K562 (cell line): ENCODE measurements at regions not wholly inside any gene's neighbourhood (a gene's known extent, or its start where the extent isn't known, plus 50 kb on each side); places are given as distances from the start of the nearest gene placed in this dataset.
"Not testable (repeated sequence)": the region's sequence is repeated elsewhere in the genome, so short reads cannot be mapped to it uniquely, and the experiment has no call there.

Experiments
- ATAC-seq: fragments of 200-7000 bp; cut with Tn5 transposase; 3 replicates; pipeline ENCODE4 v1.9.1; 2020; ENCODE audit warnings: moderate library complexity
- BruUV-seq: library from RNA; stranded (reverse); fragments of 400-500 nt; replicated peaks from 2 replicates; lab custom pipeline; 2021; lab: Mats Ljungman, UMichigan
- CTCF ChIA-PET: fragments of 300-600 bp; formaldehyde crosslinking; extraction: SDS; loops from one replicate; lab custom pipeline; 2021; ENCODE audit warnings: low intra/inter-chr PET ratio; lab: Yijun Ruan, JAX
- POLR2A ChIA-PET: fragments of 300-600, 350-650 bp; sonication (Branson Sonifier 250); formaldehyde crosslinking; extraction: SDS; loops from one replicate; lab custom pipeline; 2021; ENCODE audit warnings: antibody characterized with exemption, inconsistent platforms; lab: Yijun Ruan, JAX
- DNase-seq, 4 experiments: peaks; one replicate each; pipeline versions ENCODE4 v3.0.0 to v3.0.0-alpha.2; 2011 to 2018; ENCODE audit warnings: low spot score in 3 of 4, mixed read lengths in 3 of 4; ENCODE audit errors: extremely low read depth in 1 of 4
- FAIRE-seq: peaks from 2 replicates; lab custom pipeline; 2011; peaks lifted over from hg19 to GRCh38; lab: Jason Lieb, UNC
- H2AFZ ChIP-seq: 2 replicates; pipeline ENCODE4 v1.6.0; 2011; ENCODE audit warnings: low read depth, low read length, control low read depth, inconsistent platforms
- H3K27ac ChIP-seq: fragments of 200-600 bp; 3 replicates; pipeline ENCODE4 v1.8.0; 2011; ENCODE audit warnings: low read depth, mild to moderate bottlenecking, control low read depth, inconsistent platforms, low read length, moderate library complexity, mixed read lengths; ENCODE audit errors: extremely low read depth
- H3K27me3 ChIP-seq, 2 experiments: fragments of 300-600 bp in 1 of 2; 2 replicates in 1 of 2; 3 replicates in 1 of 2; pipeline versions ENCODE4 v1.6.0 to v1.8.0; 2011; ENCODE audit warnings: inconsistent platforms in 2 of 2, low read length in 2 of 2, mild to moderate bottlenecking in 1 of 2, mixed read lengths in 1 of 2, moderate library complexity in 1 of 2; ENCODE audit not compliant: control insufficient read depth in 2 of 2, insufficient read depth in 2 of 2
- H3K36me3 ChIP-seq: fragments of 300-600 bp; 3 replicates; pipeline ENCODE4 v1.8.0; 2011; ENCODE audit warnings: mild to moderate bottlenecking, low read length, inconsistent platforms; ENCODE audit not compliant: control insufficient read depth, insufficient read depth
- H3K4me1 ChIP-seq, 2 experiments: fragments of 200-600 bp in 1 of 2; replicated peaks in 1 of 2; 2 replicates in 1 of 2; 3 replicates in 1 of 2; pipeline versions ENCODE4 v1.5.1 to v1.8.0; 2011; ENCODE audit warnings: inconsistent platforms in 2 of 2, low read length in 2 of 2, mild to moderate bottlenecking in 1 of 2, mixed read lengths in 1 of 2, moderate library complexity in 1 of 2; ENCODE audit not compliant: control insufficient read depth in 2 of 2, insufficient read depth in 2 of 2
- H3K4me2 ChIP-seq: 2 replicates; pipeline ENCODE4 v1.6.1; 2011; ENCODE audit warnings: low read length, control low read depth, inconsistent platforms, mixed read lengths; ENCODE audit not compliant: insufficient read depth
- H3K4me3 ChIP-seq: fragments of 200-600 bp; sonication (generic), shearing (Covaris generic); 2 replicates; pipeline ENCODE4 v1.5.1; 2016; ENCODE audit warnings: control low read depth, inconsistent platforms
- H3K79me2 ChIP-seq: fragments of 200-600 bp; 3 replicates; pipeline ENCODE4 v1.8.0; 2011; ENCODE audit warnings: low read length, inconsistent platforms; ENCODE audit not compliant: control insufficient read depth, insufficient read depth
- H3K9ac ChIP-seq, 2 experiments: 2 replicates each; pipeline versions ENCODE4 v1.6.0 to v1.6.1; 2011; ENCODE audit warnings: low read depth in 2 of 2, low read length in 2 of 2, control low read depth in 1 of 2, inconsistent platforms in 1 of 2, mild to moderate bottlenecking in 1 of 2, mixed read lengths in 1 of 2; ENCODE audit not compliant: insufficient read depth in 1 of 2
- H3K9me1 ChIP-seq: one replicate; pipeline ENCODE4 v1.6.0; 2011; ENCODE audit warnings: inconsistent platforms, mild to moderate bottlenecking, low read length, moderate library complexity; ENCODE audit not compliant: control insufficient read depth, insufficient read depth
- H3K9me3 ChIP-seq: replicated peaks from 2 replicates; pipeline ENCODE4 v1.5.1; 2011; ENCODE audit warnings: low read depth, low read length, inconsistent platforms; ENCODE audit not compliant: control insufficient read depth, insufficient read depth
- H4K20me1 ChIP-seq: replicated peaks from 2 replicates; pipeline ENCODE4 v1.6.1; 2011; ENCODE audit warnings: low read length, inconsistent platforms, mixed read lengths; ENCODE audit not compliant: control insufficient read depth, insufficient read depth
- EZH2 ChIP-seq: IDR thresholded peaks from 2 replicates; pipeline ENCODE4 v1.6.1; 2012; ENCODE audit warnings: low read depth, mild to moderate bottlenecking, inconsistent platforms, low read length, borderline replicate concordance
- HIVEP1 ChIP-seq: fragments of 250-450 bp; sonication (Bioruptor Pico); IDR thresholded peaks from 2 replicates; pipeline ENCODE4 v1.4.0; 2020; ENCODE audit warnings: mild to moderate bottlenecking
- KDM1A ChIP-seq, 2 experiments: fragments of 450-650 bp; IDR thresholded peaks; 2 replicates each; pipeline ENCODE4 v1.6.1; 2016; ENCODE audit warnings: mild to moderate bottlenecking in 2 of 2
- TFAM ChIP-seq: fragments of 250-450 bp; sonication (Bioruptor Pico); conservative IDR thresholded peaks from 2 replicates; pipeline ENCODE4 v1.5.0; 2021; ENCODE audit warnings: mild to moderate bottlenecking, moderate library complexity
- WGBS: fragments of 100-300 bp; shearing (Covaris generic); methylation state at CpG from one replicate; pipeline ENCODE4 v1.1.6; 2016; ENCODE audit warnings: low coverage, mixed read lengths; ENCODE audit not compliant: insufficient coverage; ENCODE audit errors: missing lambda C conversion rate; 5-methylcytosine and 5-hydroxymethylcytosine counted together
- in situ Hi-C: fragments of 300-500 bp; cut with MboI; formaldehyde crosslinking; loops from 4 replicates; pipeline ENCODE4 v1.15.0; 2018; ENCODE audit warnings: inconsistent platforms, mixed read lengths
- intact Hi-C: fragments of 100-400 bp; cut with micrococcal nuclease; formaldehyde crosslinking; loops from 2 replicates; pipeline ENCODE4 v1.14.2; 2022
- TF ChIP-seq, protein P1 (sequence below), 2 experiments: fragments of 450-650 bp in 1 of 2; sonication (generic) in 1 of 2; formaldehyde crosslinking in 1 of 2; IDR thresholded peaks in 1 of 2; conservative IDR thresholded peaks in 1 of 2; 2 replicates each; pipeline versions ENCODE4 v1.6.1 to v1.8.1; 2016 to 2023; ENCODE audit warnings: mild to moderate bottlenecking in 2 of 2, moderate library complexity in 2 of 2, inconsistent platforms in 1 of 2, missing genetic modification reagents in 1 of 2
- TF ChIP-seq, protein P2 (sequence below): IDR thresholded peaks from 2 replicates; pipeline ENCODE4 v1.6.1; 2011; ENCODE audit warnings: borderline replicate concordance, low read depth, mild to moderate bottlenecking, moderate library complexity, low read length; ENCODE audit not compliant: insufficient read depth, poor library complexity, severe bottlenecking

DNA sequence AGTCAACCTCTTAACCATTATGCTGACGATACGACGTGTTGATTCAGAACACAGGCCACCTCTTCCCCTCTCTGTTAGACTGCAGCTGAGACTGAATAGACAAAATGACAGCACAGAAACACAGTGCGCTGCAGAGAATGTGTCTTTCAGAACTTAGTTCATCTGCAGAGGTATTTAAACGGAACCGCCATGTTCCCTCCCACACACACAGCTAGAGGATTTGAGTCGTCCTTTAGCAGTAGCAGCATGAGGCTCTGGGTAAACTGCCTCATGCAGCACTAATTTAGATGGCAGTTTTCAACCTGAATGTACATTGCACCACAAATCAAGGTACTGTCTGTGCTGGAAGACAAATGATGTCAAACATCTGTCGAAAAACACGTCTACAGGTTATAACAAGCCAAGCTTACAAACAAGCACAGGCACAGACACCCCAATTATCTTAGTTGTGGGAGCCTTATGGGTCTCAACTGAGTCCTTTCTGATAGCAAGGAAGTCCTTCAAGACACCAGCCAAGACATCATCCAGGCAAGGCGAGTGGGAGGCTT, 76.6 kb upstream of the LRRC4C start (continued):
- TF ChIP-seq EZH2 (no peak), TFAM (CRISPR knock-in tag) (no peak), HIVEP1 (CRISPR knock-in tag) (no peak), KDM1A (IDR thresholded peaks at IDR 0.05) (no peak)
- TF ChIP-seq, protein P1, sequence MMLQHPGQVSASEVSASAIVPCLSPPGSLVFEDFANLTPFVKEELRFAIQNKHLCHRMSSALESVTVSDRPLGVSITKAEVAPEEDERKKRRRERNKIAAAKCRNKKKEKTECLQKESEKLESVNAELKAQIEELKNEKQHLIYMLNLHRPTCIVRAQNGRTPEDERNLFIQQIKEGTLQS (IDR thresholded peaks at IDR 0.05) = no peak
- TF ChIP-seq, protein P1 (CRISPR knock-in tag; conservative IDR thresholded peaks at IDR 0.05) = no peak
- TF ChIP-seq, protein P2, sequence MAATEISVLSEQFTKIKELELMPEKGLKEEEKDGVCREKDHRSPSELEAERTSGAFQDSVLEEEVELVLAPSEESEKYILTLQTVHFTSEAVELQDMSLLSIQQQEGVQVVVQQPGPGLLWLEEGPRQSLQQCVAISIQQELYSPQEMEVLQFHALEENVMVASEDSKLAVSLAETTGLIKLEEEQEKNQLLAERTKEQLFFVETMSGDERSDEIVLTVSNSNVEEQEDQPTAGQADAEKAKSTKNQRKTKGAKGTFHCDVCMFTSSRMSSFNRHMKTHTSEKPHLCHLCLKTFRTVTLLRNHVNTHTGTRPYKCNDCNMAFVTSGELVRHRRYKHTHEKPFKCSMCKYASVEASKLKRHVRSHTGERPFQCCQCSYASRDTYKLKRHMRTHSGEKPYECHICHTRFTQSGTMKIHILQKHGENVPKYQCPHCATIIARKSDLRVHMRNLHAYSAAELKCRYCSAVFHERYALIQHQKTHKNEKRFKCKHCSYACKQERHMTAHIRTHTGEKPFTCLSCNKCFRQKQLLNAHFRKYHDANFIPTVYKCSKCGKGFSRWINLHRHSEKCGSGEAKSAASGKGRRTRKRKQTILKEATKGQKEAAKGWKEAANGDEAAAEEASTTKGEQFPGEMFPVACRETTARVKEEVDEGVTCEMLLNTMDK = no peak
- TF ChIP-seq, all 486 proteins: peak for 0

DNA sequence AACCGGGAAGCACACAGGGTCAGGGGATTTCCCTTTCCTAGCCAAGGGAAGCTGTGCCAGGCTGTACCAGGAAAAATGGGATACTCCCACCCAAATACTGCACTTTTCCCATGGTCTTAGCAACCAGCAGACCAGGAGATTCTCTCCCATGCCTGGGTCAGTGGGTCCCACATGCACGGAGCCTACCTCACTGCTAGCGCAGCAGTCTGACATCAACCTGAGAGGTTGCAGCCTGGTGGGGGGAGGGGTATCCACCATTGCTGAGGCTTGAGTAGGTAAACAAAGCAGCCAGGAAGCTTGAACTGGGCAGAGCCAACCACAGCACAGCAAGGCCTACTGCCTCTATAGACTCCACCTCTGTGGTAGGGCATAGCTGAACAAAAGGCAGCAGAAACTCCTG, 85.5 kb upstream of the LRRC4C start:
- in situ Hi-C loops, BruUV-seq, POLR2A ChIA-PET: not testable (repeated sequence)

More for the DNA sequence above, 85.5 kb upstream of the LRRC4C start:
- H2AFZ ChIP-seq, DNase-seq, H4K20me1 ChIP-seq, CTCF ChIA-PET, H3K27me3 ChIP-seq, H3K4me3 ChIP-seq, H3K27ac ChIP-seq, H3K4me2 ChIP-seq, H3K9ac ChIP-seq, H3K79me2 ChIP-seq, intact Hi-C loops, FAIRE-seq, H3K9me1 ChIP-seq, ATAC-seq, H3K36me3 ChIP-seq, H3K9me3 ChIP-seq, H3K4me1 ChIP-seq: not testable (repeated sequence)
- 0% methylated on average over 3 of the region's 3 CpGs for WGBS
